ENCODE measurements at regions not wholly inside any gene's neighbourhood (a gene's known extent, or its start where the extent isn't known, plus 50 kb on each side); places are given as distances from the start of the nearest gene placed in this dataset.

DNA sequence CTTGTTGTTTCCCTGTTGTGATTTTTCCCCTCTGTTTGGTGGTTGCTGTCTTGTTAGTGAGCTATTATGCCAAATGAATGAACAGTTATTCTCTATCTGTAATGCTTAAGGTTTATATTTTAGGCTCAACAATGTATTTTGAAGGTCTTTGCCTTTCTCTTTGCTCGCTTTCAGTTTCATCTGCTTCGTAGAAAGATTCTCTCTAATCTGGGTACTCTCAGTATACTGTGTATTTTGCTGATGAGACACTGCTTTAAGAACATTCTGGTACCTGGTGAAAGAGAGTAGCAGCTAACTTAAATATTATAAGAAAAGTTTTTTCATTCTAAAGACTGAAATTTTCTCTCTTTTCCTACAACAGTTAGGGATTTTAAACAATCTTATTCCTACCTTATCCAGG, 1274.7 kb upstream of the PABPC4L start:
- TF ChIP-seq, protein P1, sequence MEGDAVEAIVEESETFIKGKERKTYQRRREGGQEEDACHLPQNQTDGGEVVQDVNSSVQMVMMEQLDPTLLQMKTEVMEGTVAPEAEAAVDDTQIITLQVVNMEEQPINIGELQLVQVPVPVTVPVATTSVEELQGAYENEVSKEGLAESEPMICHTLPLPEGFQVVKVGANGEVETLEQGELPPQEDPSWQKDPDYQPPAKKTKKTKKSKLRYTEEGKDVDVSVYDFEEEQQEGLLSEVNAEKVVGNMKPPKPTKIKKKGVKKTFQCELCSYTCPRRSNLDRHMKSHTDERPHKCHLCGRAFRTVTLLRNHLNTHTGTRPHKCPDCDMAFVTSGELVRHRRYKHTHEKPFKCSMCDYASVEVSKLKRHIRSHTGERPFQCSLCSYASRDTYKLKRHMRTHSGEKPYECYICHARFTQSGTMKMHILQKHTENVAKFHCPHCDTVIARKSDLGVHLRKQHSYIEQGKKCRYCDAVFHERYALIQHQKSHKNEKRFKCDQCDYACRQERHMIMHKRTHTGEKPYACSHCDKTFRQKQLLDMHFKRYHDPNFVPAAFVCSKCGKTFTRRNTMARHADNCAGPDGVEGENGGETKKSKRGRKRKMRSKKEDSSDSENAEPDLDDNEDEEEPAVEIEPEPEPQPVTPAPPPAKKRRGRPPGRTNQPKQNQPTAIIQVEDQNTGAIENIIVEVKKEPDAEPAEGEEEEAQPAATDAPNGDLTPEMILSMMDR (IDR thresholded peaks at IDR 0.05): no peak
- TF ChIP-seq POLR2A (IDR thresholded peaks at IDR 0.05) (no peak), EP300 (IDR thresholded peaks at IDR 0.05) (no peak)

All from gastroesophageal sphincter (tissue), 3 donors.